OCI-LY7 (cell line): ENCODE measurements at regions not wholly inside any gene's neighbourhood (a gene's known extent, or its start where the extent isn't known, plus 50 kb on each side); places are given as distances from the start of the nearest gene placed in this dataset.

ENCODE experiments used
- BruUV-seq: library from RNA; stranded (reverse); fragments of 400-500 nt; replicated peaks from 2 replicates; lab custom pipeline; 2021; lab: Mats Ljungman, UMichigan
- CTCF ChIA-PET: fragments of 300-600 bp; sonication (Branson Sonifier 250); formaldehyde crosslinking; loops from one replicate; lab custom pipeline; 2022; ENCODE audit warnings: antibody characterized with exemption; ENCODE audit not compliant: unreplicated experiment; lab: Charles Lee
- POLR2A ChIA-PET: fragments of 300-600 bp; sonication (Branson Sonifier 250); formaldehyde crosslinking; loops from one replicate; lab custom pipeline; 2022; ENCODE audit warnings: antibody characterized with exemption; lab: Charles Lee
- DNase-seq: peaks from one replicate; pipeline ENCODE4 v3.0.0-alpha.2; 2015; ENCODE audit warnings: low spot score
- H2AFZ ChIP-seq: fragments of 200-600 bp; sonication (generic), shearing (Covaris generic); 2 replicates; pipeline ENCODE4 v1.6.1; 2014; ENCODE audit warnings: mild to moderate bottlenecking, antibody characterized with exemption, low read length, moderate library complexity
- H3K27ac ChIP-seq: fragments of 200-600 bp; sonication (generic); 2 replicates; pipeline ENCODE4 v1.5.1; 2014; ENCODE audit warnings: mixed run types, low read depth, mild to moderate bottlenecking, moderate library complexity, low read length, inconsistent platforms; ENCODE audit not compliant: poor library complexity, severe bottlenecking
- H3K36me3 ChIP-seq: fragments of 200-600 bp; sonication (generic); 2 replicates; pipeline ENCODE4 v1.6.1; 2014; ENCODE audit warnings: mild to moderate bottlenecking, antibody characterized with exemption, low read length, moderate library complexity, mixed read lengths; ENCODE audit not compliant: insufficient read depth
- H3K4me1 ChIP-seq: fragments of 200-600 bp; sonication (generic); 2 replicates; pipeline ENCODE4 v1.5.1; 2014; ENCODE audit warnings: mild to moderate bottlenecking, low read length; ENCODE audit not compliant: insufficient read depth, poor library complexity, severe bottlenecking
- H3K4me2 ChIP-seq: fragments of 200-600 bp; sonication (generic); 2 replicates; pipeline ENCODE4 v1.6.1; 2014; ENCODE audit warnings: mild to moderate bottlenecking, low read length
- H3K4me3 ChIP-seq: fragments of 200-600 bp; sonication (generic); 2 replicates; pipeline ENCODE4 v1.5.1; 2014; ENCODE audit warnings: mild to moderate bottlenecking, low read depth, low read length; ENCODE audit not compliant: poor library complexity, severe bottlenecking
- H3K79me2 ChIP-seq: fragments of 200-600 bp; sonication (generic); 2 replicates; pipeline ENCODE4 v1.6.1; 2016; ENCODE audit warnings: low read depth, mild to moderate bottlenecking, low read length, moderate library complexity, mixed read lengths; ENCODE audit not compliant: insufficient read depth
- H3K9me2 ChIP-seq: fragments of 200-600 bp; sonication (generic); 2 replicates; pipeline ENCODE4 v1.6.1; 2016; ENCODE audit warnings: mild to moderate bottlenecking, low read length, mixed read lengths; ENCODE audit not compliant: insufficient read depth
- H3K9me3 ChIP-seq: fragments of 200-600 bp; sonication (generic); 2 replicates; pipeline ENCODE4 v1.6.1; 2014; ENCODE audit warnings: mild to moderate bottlenecking, mixed run types, low read length, mixed read lengths
- H4K20me1 ChIP-seq: fragments of 200-600 bp; sonication (generic); 2 replicates; pipeline ENCODE4 v1.6.1; 2014; ENCODE audit warnings: mild to moderate bottlenecking, antibody characterized with exemption, low read length, moderate library complexity, mixed read lengths; ENCODE audit not compliant: insufficient read depth
- CTCF ChIP-seq: fragments of 200-600 bp; sonication (generic); conservative IDR thresholded peaks from 2 replicates; pipeline ENCODE4 v1.5.1; 2014; ENCODE audit warnings: mild to moderate bottlenecking, antibody characterized with exemption, low read length, moderate library complexity, mixed read lengths
- EZH2phosphoT487 ChIP-seq: fragments of 200-600 bp; sonication (generic); IDR thresholded peaks from 2 replicates; pipeline ENCODE4 v1.6.1; 2018; ENCODE audit warnings: low read depth, borderline replicate concordance, mild to moderate bottlenecking, mixed run types, antibody characterized with exemption, low read length, moderate library complexity, mixed read lengths
- intact Hi-C: fragments of 100-400 bp; cut with micrococcal nuclease; formaldehyde crosslinking; loops from one replicate; pipeline ENCODE4 v1.10.0; 2022; ENCODE audit not compliant: unreplicated experiment

- intact Hi-C loops: no loop called here
- no peak overlapping the region for H3K4me2 ChIP-seq
- TF ChIP-seq EZH2phosphoT487 (no peak), CTCF (no peak)
- H3K4me3 ChIP-seq: no peak overlapping the region
- ChIA-PET CTCF (no interaction called here), POLR2A (interaction anchor here (0.7 kb wide), 1 partner anchor 104 kb away, joined by 3 read pairs; no protein-coding TSS in a partner anchor)
- no peaks in the 10 kb centered on the region for H3K9me3 ChIP-seq
- no peaks in the 10 kb centered on the region for H3K4me1 ChIP-seq
- no peaks in the 10 kb centered on the region for H3K36me3 ChIP-seq
- DNase-seq: no peak
- no TSS peak for BruUV-seq
- H3K27ac ChIP-seq: no peak overlapping the region
- no peaks in the 10 kb centered on the region for H3K79me2 ChIP-seq
- no peaks in the 10 kb centered on the region for H4K20me1 ChIP-seq
- no peaks in the 10 kb centered on the region for H3K9me2 ChIP-seq
- no peak overlapping the region for H2AFZ ChIP-seq
These were observed 462.8 kb downstream of the ISL1 start for GRCh38 chr5:51846015-51846414.

- no peak overlapping the region for H3K4me2 ChIP-seq
- H3K4me1 ChIP-seq: no peaks in the 10 kb centered on the region
- TF ChIP-seq CTCF (no peak), EZH2phosphoT487 (no peak)
- H2AFZ ChIP-seq: no peak overlapping the region
- ChIA-PET POLR2A (interaction anchor here (0.8 kb wide), 1 partner anchor 780 kb away, joined by 3 read pairs; no protein-coding TSS in a partner anchor), CTCF (no interaction called here)
- intact Hi-C loops: no loop called here
- no peaks in the 10 kb centered on the region for H3K79me2 ChIP-seq
- BruUV-seq: no TSS peak
- no peak overlapping the region for H3K4me3 ChIP-seq
- no peak overlapping the region for H3K27ac ChIP-seq
- H3K9me3 ChIP-seq: no peaks in the 10 kb centered on the region
- no peaks in the 10 kb centered on the region for H3K36me3 ChIP-seq
- H3K9me2 ChIP-seq: no peaks in the 10 kb centered on the region
- no peak for DNase-seq
- no peaks in the 10 kb centered on the region for H4K20me1 ChIP-seq
These were observed 476.4 kb downstream of the ISL1 start for GRCh38 chr5:51859624-51860023.

GRCh38 chr5:51860532-51861018, 477.3 kb downstream of the ISL1 start:
- DNase-seq: no peak
- BruUV-seq: no TSS peak

More at GRCh38 chr5:51860532-51861018, 477.3 kb downstream of the ISL1 start:
- no peaks in the 10 kb centered on the region for H3K9me3 ChIP-seq
- TF ChIP-seq CTCF (no peak), EZH2phosphoT487 (no peak)
- intact Hi-C loops: no loop called here
- H3K4me2 ChIP-seq: no peak overlapping the region
- no peak overlapping the region for H2AFZ ChIP-seq
- H3K9me2 ChIP-seq: no peaks in the 10 kb centered on the region
- no peaks in the 10 kb centered on the region for H3K79me2 ChIP-seq
- no peak overlapping the region for H3K27ac ChIP-seq
- no peak overlapping the region for H3K4me3 ChIP-seq
- no peaks in the 10 kb centered on the region for H3K36me3 ChIP-seq
- ChIA-PET POLR2A (interaction anchor here (0.8 kb wide), 1 partner anchor 779 kb away, joined by 3 read pairs; no protein-coding TSS in a partner anchor), CTCF (no interaction called here)
- H4K20me1 ChIP-seq: no peaks in the 10 kb centered on the region
- no peaks in the 10 kb centered on the region for H3K4me1 ChIP-seq
